B cell (primary cell): ENCODE measurements at regions not wholly inside any gene's neighbourhood (a gene's known extent, or its start where the extent isn't known, plus 50 kb on each side); places are given as distances from the start of the nearest gene placed in this dataset.

Experiments used
- EZH2 ChIP-seq: IDR thresholded peaks from 2 replicates; pipeline ENCODE4 v1.6.1; 2012; ENCODE audit warnings: borderline replicate concordance, low read depth, mild to moderate bottlenecking, moderate library complexity, low read length; ENCODE audit not compliant: insufficient read depth, poor library complexity, severe bottlenecking
- TF ChIP-seq, protein P1 (sequence below): fragments of 200-600 bp; IDR thresholded peaks from one replicate; pipeline ENCODE4 v1.8.0; 2022; ENCODE audit warnings: antibody characterized with exemption, mild to moderate bottlenecking

DNA sequence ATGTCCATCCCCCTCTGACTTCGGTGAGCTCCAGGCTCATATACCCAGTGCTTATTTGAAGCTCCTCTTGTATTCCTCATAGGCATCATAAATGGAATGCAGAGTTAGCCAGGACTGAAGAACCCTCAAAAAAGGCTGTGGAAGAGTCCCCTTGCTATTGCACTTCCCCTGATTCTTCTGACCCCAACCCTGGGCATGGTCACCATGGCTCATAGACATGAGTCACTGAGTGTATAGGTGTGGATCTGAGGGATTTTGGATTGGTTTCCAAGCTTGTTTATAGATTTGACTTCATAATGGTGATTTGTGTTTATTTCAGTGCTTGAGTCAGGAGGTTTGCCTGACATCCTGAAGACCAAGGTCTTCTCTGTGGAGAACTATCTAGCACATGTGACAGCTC, 98.4 kb upstream of the SLC38A2 start:
- TF ChIP-seq, protein P1, sequence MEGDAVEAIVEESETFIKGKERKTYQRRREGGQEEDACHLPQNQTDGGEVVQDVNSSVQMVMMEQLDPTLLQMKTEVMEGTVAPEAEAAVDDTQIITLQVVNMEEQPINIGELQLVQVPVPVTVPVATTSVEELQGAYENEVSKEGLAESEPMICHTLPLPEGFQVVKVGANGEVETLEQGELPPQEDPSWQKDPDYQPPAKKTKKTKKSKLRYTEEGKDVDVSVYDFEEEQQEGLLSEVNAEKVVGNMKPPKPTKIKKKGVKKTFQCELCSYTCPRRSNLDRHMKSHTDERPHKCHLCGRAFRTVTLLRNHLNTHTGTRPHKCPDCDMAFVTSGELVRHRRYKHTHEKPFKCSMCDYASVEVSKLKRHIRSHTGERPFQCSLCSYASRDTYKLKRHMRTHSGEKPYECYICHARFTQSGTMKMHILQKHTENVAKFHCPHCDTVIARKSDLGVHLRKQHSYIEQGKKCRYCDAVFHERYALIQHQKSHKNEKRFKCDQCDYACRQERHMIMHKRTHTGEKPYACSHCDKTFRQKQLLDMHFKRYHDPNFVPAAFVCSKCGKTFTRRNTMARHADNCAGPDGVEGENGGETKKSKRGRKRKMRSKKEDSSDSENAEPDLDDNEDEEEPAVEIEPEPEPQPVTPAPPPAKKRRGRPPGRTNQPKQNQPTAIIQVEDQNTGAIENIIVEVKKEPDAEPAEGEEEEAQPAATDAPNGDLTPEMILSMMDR = no peak
- no peak for TF ChIP-seq EZH2
